ENCODE measurements at regions not wholly inside any gene's neighbourhood (a gene's known extent, or its start where the extent isn't known, plus 50 kb on each side); places are given as distances from the start of the nearest gene placed in this dataset.
A peak's percentile ranks its signal among the peaks of the same experiment; 100 is the strongest.

GRCh38 chr14:106845286-106846087 lies 1319.1 kb downstream of the TMEM121 start (continued):
- TF ChIP-seq RERE (CRISPR knock-in tag; IDR thresholded peaks at IDR 0.05; ENCODE audit: low read depth), result 0 out of 2 replicates have a peak, but pooled peaks have one; percentile 45
- TF ChIP-seq FOXM1 (CRISPR knock-in tag; IDR thresholded peaks at IDR 0.05), result no peak
- no peak for TF ChIP-seq HCFC1 (IDR thresholded peaks at IDR 0.05; ENCODE audit: low read depth, low read length)
- TF ChIP-seq ZKSCAN8 (CRISPR knock-in tag; IDR thresholded peaks at IDR 0.05; ENCODE audit: borderline replicate concordance), result no peak
- TF ChIP-seq SPEN (CRISPR knock-in tag; IDR thresholded peaks at IDR 0.05; ENCODE audit: low read depth), result peak; percentile 48; the same call in 1 of the 2 replicates
- TF ChIP-seq HMG20B (CRISPR knock-in tag; conservative IDR thresholded peaks at IDR 0.05), result 0 out of 2 replicates have a peak, but pooled peaks have one; percentile 32
- TF ChIP-seq ZKSCAN5 (CRISPR knock-in tag; IDR thresholded peaks at IDR 0.05), result no peak
- TF ChIP-seq, protein P1, sequence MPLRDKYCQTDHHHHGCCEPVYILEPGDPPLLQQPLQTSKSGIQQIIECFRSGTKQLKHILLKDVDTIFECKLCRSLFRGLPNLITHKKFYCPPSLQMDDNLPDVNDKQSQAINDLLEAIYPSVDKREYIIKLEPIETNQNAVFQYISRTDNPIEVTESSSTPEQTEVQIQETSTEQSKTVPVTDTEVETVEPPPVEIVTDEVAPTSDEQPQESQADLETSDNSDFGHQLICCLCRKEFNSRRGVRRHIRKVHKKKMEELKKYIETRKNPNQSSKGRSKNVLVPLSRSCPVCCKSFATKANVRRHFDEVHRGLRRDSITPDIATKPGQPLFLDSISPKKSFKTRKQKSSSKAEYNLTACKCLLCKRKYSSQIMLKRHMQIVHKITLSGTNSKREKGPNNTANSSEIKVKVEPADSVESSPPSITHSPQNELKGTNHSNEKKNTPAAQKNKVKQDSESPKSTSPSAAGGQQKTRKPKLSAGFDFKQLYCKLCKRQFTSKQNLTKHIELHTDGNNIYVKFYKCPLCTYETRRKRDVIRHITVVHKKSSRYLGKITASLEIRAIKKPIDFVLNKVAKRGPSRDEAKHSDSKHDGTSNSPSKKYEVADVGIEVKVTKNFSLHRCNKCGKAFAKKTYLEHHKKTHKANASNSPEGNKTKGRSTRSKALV (CRISPR knock-in tag; IDR thresholded peaks at IDR 0.05), result no peak
- TF ChIP-seq, protein P2, sequence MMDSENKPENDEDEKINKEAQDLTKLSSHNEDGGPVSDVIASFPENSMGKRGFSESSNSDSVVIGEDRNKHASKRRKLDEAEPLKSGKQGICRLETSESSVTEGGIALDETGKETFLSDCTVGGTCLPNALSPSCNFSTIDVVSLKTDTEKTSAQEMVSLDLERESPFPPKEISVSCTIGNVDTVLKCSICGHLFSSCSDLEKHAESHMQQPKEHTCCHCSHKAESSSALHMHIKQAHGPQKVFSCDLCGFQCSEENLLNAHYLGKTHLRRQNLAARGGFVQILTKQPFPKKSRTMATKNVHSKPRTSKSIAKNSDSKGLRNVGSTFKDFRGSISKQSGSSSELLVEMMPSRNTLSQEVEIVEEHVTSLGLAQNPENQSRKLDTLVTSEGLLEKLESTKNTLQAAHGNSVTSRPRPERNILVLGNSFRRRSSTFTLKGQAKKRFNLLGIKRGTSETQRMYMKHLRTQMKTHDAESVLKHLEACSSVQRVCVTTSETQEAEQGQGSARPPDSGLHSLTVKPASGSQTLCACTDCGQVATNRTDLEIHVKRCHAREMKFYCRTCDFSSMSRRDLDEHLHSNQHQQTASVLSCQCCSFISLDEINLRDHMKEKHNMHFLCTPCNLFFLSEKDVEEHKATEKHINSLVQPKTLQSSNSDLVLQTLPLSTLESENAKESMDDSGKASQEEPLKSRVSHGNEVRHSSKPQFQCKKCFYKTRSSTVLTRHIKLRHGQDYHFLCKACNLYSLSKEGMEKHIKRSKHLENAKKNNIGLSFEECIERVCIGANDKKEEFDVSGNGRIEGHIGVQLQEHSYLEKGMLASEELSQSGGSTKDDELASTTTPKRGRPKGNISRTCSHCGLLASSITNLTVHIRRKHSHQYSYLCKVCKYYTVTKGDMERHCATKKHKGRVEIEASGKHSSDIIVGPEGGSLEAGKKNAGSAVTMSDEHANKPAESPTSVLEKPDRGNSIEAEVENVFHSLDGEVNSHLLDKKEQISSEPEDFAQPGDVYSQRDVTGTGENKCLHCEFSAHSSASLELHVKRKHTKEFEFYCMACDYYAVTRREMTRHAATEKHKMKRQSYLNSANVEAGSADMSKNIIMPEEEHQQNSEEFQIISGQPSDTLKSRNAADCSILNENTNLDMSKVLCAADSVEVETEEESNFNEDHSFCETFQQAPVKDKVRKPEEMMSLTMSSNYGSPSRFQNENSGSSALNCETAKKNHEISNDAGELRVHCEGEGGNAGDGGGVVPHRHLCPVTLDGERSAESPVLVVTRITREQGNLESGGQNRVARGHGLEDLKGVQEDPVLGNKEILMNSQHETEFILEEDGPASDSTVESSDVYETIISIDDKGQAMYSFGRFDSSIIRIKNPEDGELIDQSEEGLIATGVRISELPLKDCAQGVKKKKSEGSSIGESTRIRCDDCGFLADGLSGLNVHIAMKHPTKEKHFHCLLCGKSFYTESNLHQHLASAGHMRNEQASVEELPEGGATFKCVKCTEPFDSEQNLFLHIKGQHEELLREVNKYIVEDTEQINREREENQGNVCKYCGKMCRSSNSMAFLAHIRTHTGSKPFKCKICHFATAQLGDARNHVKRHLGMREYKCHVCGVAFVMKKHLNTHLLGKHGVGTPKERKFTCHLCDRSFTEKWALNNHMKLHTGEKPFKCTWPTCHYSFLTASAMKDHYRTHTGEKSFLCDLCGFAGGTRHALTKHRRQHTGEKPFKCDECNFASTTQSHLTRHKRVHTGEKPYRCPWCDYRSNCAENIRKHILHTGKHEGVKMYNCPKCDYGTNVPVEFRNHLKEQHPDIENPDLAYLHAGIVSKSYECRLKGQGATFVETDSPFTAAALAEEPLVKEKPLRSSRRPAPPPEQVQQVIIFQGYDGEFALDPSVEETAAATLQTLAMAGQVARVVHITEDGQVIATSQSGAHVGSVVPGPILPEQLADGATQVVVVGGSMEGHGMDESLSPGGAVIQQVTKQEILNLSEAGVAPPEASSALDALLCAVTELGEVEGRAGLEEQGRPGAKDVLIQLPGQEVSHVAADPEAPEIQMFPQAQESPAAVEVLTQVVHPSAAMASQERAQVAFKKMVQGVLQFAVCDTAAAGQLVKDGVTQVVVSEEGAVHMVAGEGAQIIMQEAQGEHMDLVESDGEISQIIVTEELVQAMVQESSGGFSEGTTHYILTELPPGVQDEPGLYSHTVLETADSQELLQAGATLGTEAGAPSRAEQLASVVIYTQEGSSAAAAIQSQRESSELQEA (CRISPR knock-in tag; IDR thresholded peaks at IDR 0.05; ENCODE audit: not compliant biosample characterization), result no peak
- 0 out of 2 replicates have a peak, but pooled peaks have one; percentile 54 for TF ChIP-seq MIER2 (CRISPR knock-in tag; IDR thresholded peaks at IDR 0.05)
- TF ChIP-seq SAFB2 (CRISPR knock-in tag; IDR thresholded peaks at IDR 0.05; ENCODE audit: borderline replicate concordance, low read depth), result no peak
- no peak for TF ChIP-seq ZNF296 (CRISPR knock-in tag; conservative IDR thresholded peaks at IDR 0.05)
- TF ChIP-seq RELA (CRISPR knock-in tag; IDR thresholded peaks at IDR 0.05), result no peak
- TF ChIP-seq KDM1A (CRISPR knock-in tag; IDR thresholded peaks at IDR 0.05), result peak; percentile 47; the same call in 1 of the 2 replicates

All from HepG2 (cell line).